Skeletal muscle cell (primary cell): ENCODE measurements at regions not wholly inside any gene's neighbourhood (a gene's known extent, or its start where the extent isn't known, plus 50 kb on each side); places are given as distances from the start of the nearest gene placed in this dataset.
A peak's percentile ranks its signal among the peaks of the same experiment; 100 is the strongest.
"Not testable (repeated sequence)": the region's sequence is repeated elsewhere in the genome, so short reads cannot be mapped to it uniquely, and the experiment has no call there.

Source experiments
- DNase-seq: peaks from one replicate; pipeline ENCODE4 v3.0.0-alpha.2; 2010; ENCODE audit warnings: low read depth
- H3K4me3 ChIP-seq: 2 replicates; pipeline ENCODE4 v1.5.1; 2011; ENCODE audit warnings: low read depth, mild to moderate bottlenecking, control low read depth, low read length, moderate library complexity

GRCh38 chr18:2146754-2147153 lies 424.6 kb downstream of the METTL4 start:
- DNase-seq, result no peak

GRCh38 chr18:2147476-2148230 lies 423.7 kb downstream of the METTL4 start:
- DNase-seq, result peak; percentile 89
- no peak overlapping the region for H3K4me3 ChIP-seq

More at GRCh38 chr18:2146754-2147153, 424.6 kb downstream of the METTL4 start:
- H3K4me3 ChIP-seq, result no peak overlapping the region

GRCh38 chr18:2148823-2149222 lies 422.5 kb downstream of the METTL4 start:
- DNase-seq, result peak; percentile 68

GRCh38 chr18:2150566-2150965 lies 420.7 kb downstream of the METTL4 start:
- H3K4me3 ChIP-seq, result no peak overlapping the region
- peak; percentile 37 for DNase-seq

More at GRCh38 chr18:2148823-2149222, 422.5 kb downstream of the METTL4 start:
- no peak overlapping the region for H3K4me3 ChIP-seq

- no peak for DNase-seq
- H3K4me3 ChIP-seq, result no peak overlapping the region
These were observed 417.0 kb downstream of the METTL4 start for GRCh38 chr18:2154278-2154677.

GRCh38 chr18:2164644-2165550 lies 406.4 kb downstream of the METTL4 start:
- no peak for DNase-seq

GRCh38 chr18:2166876-2167275 lies 404.4 kb downstream of the METTL4 start:
- DNase-seq, H3K4me3 ChIP-seq: not testable (repeated sequence)

More at GRCh38 chr18:2164644-2165550, 406.4 kb downstream of the METTL4 start:
- H3K4me3 ChIP-seq, result no peak overlapping the region

- DNase-seq, result no peak
- H3K4me3 ChIP-seq, result no peak overlapping the region
These were observed 403.3 kb downstream of the METTL4 start for GRCh38 chr18:2168022-2168421.

- no peak overlapping the region for H3K4me3 ChIP-seq
- DNase-seq, result no peak
These were observed 401.6 kb downstream of the METTL4 start for GRCh38 chr18:2169656-2170055.

- no peak for DNase-seq
- no peak overlapping the region for H3K4me3 ChIP-seq
These were observed 399.3 kb downstream of the METTL4 start for GRCh38 chr18:2171840-2172625.

- no peak overlapping the region for H3K4me3 ChIP-seq
- no peak for DNase-seq
These were observed 398.4 kb downstream of the METTL4 start for GRCh38 chr18:2172881-2173280.

- peak; percentile 94 for DNase-seq
- no peak overlapping the region for H3K4me3 ChIP-seq
These were observed 397.8 kb downstream of the METTL4 start for GRCh38 chr18:2173486-2173885.

GRCh38 chr18:2178036-2178435 lies 393.3 kb downstream of the METTL4 start:
- DNase-seq, result no peak
- H3K4me3 ChIP-seq, result no peak overlapping the region

GRCh38 chr18:2179498-2180183 lies 391.7 kb downstream of the METTL4 start:
- H3K4me3 ChIP-seq, result no peak overlapping the region
- no peak for DNase-seq

GRCh38 chr18:2180586-2180985 lies 390.7 kb downstream of the METTL4 start:
- DNase-seq, result no peak
- H3K4me3 ChIP-seq, result no peak overlapping the region

GRCh38 chr18:2183432-2183831 lies 387.9 kb downstream of the METTL4 start:
- no peak for DNase-seq
- no peak overlapping the region for H3K4me3 ChIP-seq

GRCh38 chr18:2186967-2187366 lies 384.3 kb downstream of the METTL4 start:
- no peak for DNase-seq
- H3K4me3 ChIP-seq, result no peak overlapping the region

GRCh38 chr18:2188258-2188657 lies 383.0 kb downstream of the METTL4 start:
- H3K4me3 ChIP-seq, result no peak overlapping the region
- DNase-seq, result no peak

GRCh38 chr18:2191180-2191790 lies 380.0 kb downstream of the METTL4 start:
- no peak overlapping the region for H3K4me3 ChIP-seq
- DNase-seq, result no peak
